SK-N-SH (cell line): ENCODE measurements at regions not wholly inside any gene's neighbourhood (a gene's known extent, or its start where the extent isn't known, plus 50 kb on each side); places are given as distances from the start of the nearest gene placed in this dataset.

Experiments
- CTCF ChIA-PET: fragments of 300-600, 350-600 bp; formaldehyde crosslinking; extraction: SDS; loops from one replicate; lab custom pipeline; 2021; lab: Yijun Ruan, JAX
- POLR2A ChIA-PET: fragments of 350-600 bp; sonication (Branson Sonifier 250); formaldehyde crosslinking; extraction: SDS; loops from one replicate; lab custom pipeline; 2020; ENCODE audit warnings: antibody characterized with exemption, inconsistent platforms; lab: Yijun Ruan, JAX
- DNase-seq: peaks from one replicate; pipeline ENCODE4 v3.0.0; 2012
- H2AFZ ChIP-seq: fragments of 200-600 bp; sonication (generic); 2 replicates; pipeline ENCODE4 v1.8.1; 2016; ENCODE audit warnings: antibody characterized with exemption, mild to moderate bottlenecking, low read depth
- H3F3A ChIP-seq: fragments of 200-600 bp; sonication (generic); replicated peaks from 2 replicates; pipeline ENCODE3; 2016; ENCODE audit warnings: antibody characterized with exemption, mild to moderate bottlenecking; ENCODE audit not compliant: insufficient read depth
- H3K27ac ChIP-seq, 2 experiments: fragments of 200-500 bp in 1 of 2; fragments of 200-600 bp in 1 of 2; sonication (Bioruptor generic) in 1 of 2; sonication (generic), shearing (Covaris generic) in 1 of 2; 2 replicates each; pipeline versions ENCODE4 v1.5.1 to v1.6.1; 2014 to 2016; ENCODE audit warnings: low read depth in 2 of 2, inconsistent platforms in 1 of 2, low read length in 1 of 2, mild to moderate bottlenecking in 1 of 2, mixed read lengths in 1 of 2
- H3K27me3 ChIP-seq: fragments of 200-600 bp; sonication (generic), shearing (Covaris generic); 2 replicates; pipeline ENCODE4 v1.6.1; 2016; ENCODE audit warnings: mixed run types; ENCODE audit not compliant: insufficient read depth
- H3K36me3 ChIP-seq, 2 experiments: fragments of 200-500 bp in 1 of 2; fragments of 200-600 bp in 1 of 2; sonication (Bioruptor generic) in 1 of 2; sonication (generic) in 1 of 2; replicated peaks in 1 of 2; 2 replicates each; pipeline versions ENCODE3 to v1.5.1; 2014 to 2016; ENCODE audit warnings: low read length in 1 of 2, mild to moderate bottlenecking in 1 of 2; ENCODE audit not compliant: insufficient read depth in 2 of 2, control insufficient read depth in 1 of 2
- H3K4me1 ChIP-seq, 2 experiments: fragments of 200-500 bp in 1 of 2; fragments of 200-600 bp in 1 of 2; sonication (Bioruptor generic) in 1 of 2; sonication (generic), shearing (Covaris generic) in 1 of 2; 2 replicates each; pipeline versions ENCODE4 v1.5.1 to v1.6.1; 2014 to 2016; ENCODE audit warnings: low read depth in 1 of 2, low read length in 1 of 2, mixed run types in 1 of 2; ENCODE audit not compliant: insufficient read depth in 2 of 2, control insufficient read depth in 1 of 2
- H3K4me2 ChIP-seq: fragments of 200-600 bp; sonication (generic), shearing (Covaris generic); 2 replicates; pipeline ENCODE4 v1.6.1; 2017; ENCODE audit warnings: mixed run types
- H3K4me3 ChIP-seq, 2 experiments: fragments of 200-500 bp in 1 of 2; fragments of 200-600 bp in 1 of 2; sonication (Bioruptor generic) in 1 of 2; sonication (generic), shearing (Covaris generic) in 1 of 2; 2 replicates each; pipeline versions ENCODE4 v1.5.1 to v1.8.1; 2014 to 2016; ENCODE audit warnings: low read depth in 2 of 2, inconsistent platforms in 1 of 2, low read length in 1 of 2, mild to moderate bottlenecking in 1 of 2, mixed read lengths in 1 of 2, moderate library complexity in 1 of 2
- H3K79me2 ChIP-seq: fragments of 200-600 bp; sonication (generic); 2 replicates; pipeline ENCODE4 v1.8.1; 2017; ENCODE audit warnings: mild to moderate bottlenecking; ENCODE audit not compliant: insufficient read depth
- H3K9ac ChIP-seq: fragments of 200-600 bp; sonication (generic); 2 replicates; pipeline ENCODE4 v1.6.1; 2017; ENCODE audit warnings: mixed run types
- H3K9me2 ChIP-seq: fragments of 200-600 bp; sonication (generic); 2 replicates; pipeline ENCODE4 v1.6.1; 2017; ENCODE audit warnings: mixed run types
- H3K9me3 ChIP-seq: fragments of 200-600 bp; sonication (generic); 2 replicates; pipeline ENCODE4 v1.6.1; 2017; ENCODE audit warnings: mixed run types, mild to moderate bottlenecking, moderate library complexity
- H4K20me1 ChIP-seq: fragments of 200-600 bp; sonication (generic); 2 replicates; pipeline ENCODE4 v1.6.1; 2017; ENCODE audit warnings: mild to moderate bottlenecking, mixed run types; ENCODE audit not compliant: insufficient read depth
- CHD2 ChIP-seq: fragments of 150-350 bp; IDR thresholded peaks from 2 replicates; pipeline ENCODE4 v1.6.1; 2018; ENCODE audit warnings: low read length; ENCODE audit not compliant: partially characterized antibody
- ELF1 ChIP-seq: IDR thresholded peaks from 2 replicates; pipeline ENCODE4 v1.4.0; 2012
- EZH2phosphoT487 ChIP-seq: fragments of 200-600 bp; sonication (generic); IDR thresholded peaks from 2 replicates; pipeline ENCODE4 v1.6.1; 2017; ENCODE audit warnings: low read depth, mixed run types, mild to moderate bottlenecking, antibody characterized with exemption, moderate library complexity, borderline replicate concordance
- FOXM1 ChIP-seq: IDR thresholded peaks from 2 replicates; pipeline ENCODE4 v1.4.0; 2012; ENCODE audit warnings: low read depth, mild to moderate bottlenecking
- RCOR1 ChIP-seq: fragments of 150-350 bp; IDR thresholded peaks from 2 replicates; pipeline ENCODE4 v1.6.1; 2017; ENCODE audit warnings: antibody characterized with exemption, low read length
- TCF12 ChIP-seq: IDR thresholded peaks from 2 replicates; pipeline ENCODE4 v1.4.0; 2012
- WGBS: methylation state at CpG from one replicate; pipeline ENCODE4 v1.1.6; 2017; ENCODE audit warnings: low lambda C conversion rate; 5-methylcytosine and 5-hydroxymethylcytosine counted together
- TF ChIP-seq, protein P1 (sequence below): IDR thresholded peaks from 2 replicates; pipeline ENCODE4 v1.4.0; 2012; ENCODE audit warnings: low read depth
- TF ChIP-seq, protein P2 (sequence below): IDR thresholded peaks from 2 replicates; pipeline ENCODE4 v1.4.0; 2012; ENCODE audit warnings: low read depth, borderline replicate concordance
- TF ChIP-seq, protein P3 (sequence below): fragments of 200-600 bp; sonication (generic); IDR thresholded peaks from 2 replicates; pipeline ENCODE4 v1.6.1; 2017; ENCODE audit warnings: antibody characterized with exemption, mild to moderate bottlenecking, moderate library complexity
- TF ChIP-seq, protein P4 (sequence below): IDR thresholded peaks from 2 replicates; pipeline ENCODE4; 2012

DNA sequence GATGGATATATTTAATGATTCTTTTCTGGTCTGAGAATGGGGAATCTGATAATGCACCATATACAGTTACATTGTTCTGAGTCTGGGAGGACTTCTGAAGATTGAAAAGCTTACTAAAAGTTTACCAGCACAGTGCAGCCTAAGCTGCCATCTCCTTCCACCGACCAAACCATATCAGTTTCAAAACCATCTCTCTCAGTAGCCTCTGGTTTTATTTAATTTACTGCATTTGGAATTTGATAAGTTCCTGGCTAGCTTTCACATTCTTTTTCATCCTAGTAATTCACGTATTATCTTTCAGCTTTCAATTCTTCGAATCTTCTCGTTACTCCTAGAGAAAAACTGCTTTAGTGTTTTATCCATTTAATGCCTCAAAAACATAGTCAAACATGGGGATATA, 181.4 kb upstream of the HCCS start:
- DNase-seq: no peak
- POLR2A ChIA-PET: no interaction called here
- Histone ChIP-seq H2AFZ (no peak overlapping the region; the same call in 1 of the 2 replicates), H3K27ac (peak overlapping the region in 1 of 2 experiments; percentile 65; a peak in 2 of 4 replicates), H3K36me3 (no peaks in the 10 kb centered on the region), H3K4me1 (peaks cover 0 to 3% of the 10 kb centered on the region in 2 experiments; a peak in 2 of 4 replicates), H3K4me2 (no peak overlapping the region), H4K20me1 (no peaks in the 10 kb centered on the region), H3K9me2 (no peaks in the 10 kb centered on the region), H3K9ac (no peak overlapping the region), H3K79me2 (no peaks in the 10 kb centered on the region), H3K27me3 (no peaks in the 10 kb centered on the region), H3K4me3 (no peak overlapping the region), H3F3A (no peaks in the 10 kb centered on the region), H3K9me3 (no peaks in the 10 kb centered on the region)
- WGBS: 15% methylated on average over 4 of the region's 4 CpGs
- TF ChIP-seq EZH2phosphoT487 (no peak), RCOR1 (no peak), CHD2 (no peak), FOXM1 (no peak)
- TF ChIP-seq, protein P1, sequence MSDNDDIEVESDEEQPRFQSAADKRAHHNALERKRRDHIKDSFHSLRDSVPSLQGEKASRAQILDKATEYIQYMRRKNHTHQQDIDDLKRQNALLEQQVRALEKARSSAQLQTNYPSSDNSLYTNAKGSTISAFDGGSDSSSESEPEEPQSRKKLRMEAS: no peak
- CTCF ChIA-PET: no interaction called here

DNA sequence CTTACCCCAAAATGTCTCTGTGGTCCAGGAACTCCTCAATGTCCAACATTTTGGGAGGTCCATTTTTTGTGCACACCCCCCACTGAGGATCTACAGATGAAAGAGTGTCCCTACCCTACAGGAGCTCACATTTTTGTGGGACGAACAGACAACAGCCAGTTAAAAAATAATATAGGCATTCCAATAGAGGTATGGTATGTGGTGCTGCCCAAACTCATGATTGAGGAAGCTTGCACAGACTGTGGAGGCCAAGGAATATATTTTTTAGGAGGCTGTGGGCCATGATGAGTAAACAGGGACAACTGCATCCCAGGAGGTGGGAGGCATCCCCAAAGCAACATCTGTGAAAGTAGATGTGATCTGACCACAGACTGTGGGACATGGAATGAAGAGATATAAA, 181.0 kb upstream of the HCCS start:
- Histone ChIP-seq H3K27ac (peak overlapping the region in 1 of 2 experiments; percentile 65; a peak in 2 of 4 replicates), H3K4me2 (no peak overlapping the region)
- 43% methylated on average over 1 of the region's 1 CpG for WGBS

More for the DNA sequence above, 181.0 kb upstream of the HCCS start:
- H2AFZ ChIP-seq: no peak overlapping the region; the same call in 1 of the 2 replicates
- CTCF ChIA-PET: interaction anchor here (0.6 kb wide), 1 partner anchor 207 kb away, joined by 3 read pairs; no protein-coding TSS in a partner anchor
- POLR2A ChIA-PET: no interaction called here
- H3F3A ChIP-seq: no peaks in the 10 kb centered on the region
- TF ChIP-seq ELF1 (no peak), RCOR1 (no peak), TCF12 (no peak)
- TF ChIP-seq, protein P2, sequence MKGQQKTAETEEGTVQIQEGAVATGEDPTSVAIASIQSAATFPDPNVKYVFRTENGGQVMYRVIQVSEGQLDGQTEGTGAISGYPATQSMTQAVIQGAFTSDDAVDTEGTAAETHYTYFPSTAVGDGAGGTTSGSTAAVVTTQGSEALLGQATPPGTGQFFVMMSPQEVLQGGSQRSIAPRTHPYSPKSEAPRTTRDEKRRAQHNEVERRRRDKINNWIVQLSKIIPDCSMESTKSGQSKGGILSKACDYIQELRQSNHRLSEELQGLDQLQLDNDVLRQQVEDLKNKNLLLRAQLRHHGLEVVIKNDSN: no peak
- TF ChIP-seq, protein P3, sequence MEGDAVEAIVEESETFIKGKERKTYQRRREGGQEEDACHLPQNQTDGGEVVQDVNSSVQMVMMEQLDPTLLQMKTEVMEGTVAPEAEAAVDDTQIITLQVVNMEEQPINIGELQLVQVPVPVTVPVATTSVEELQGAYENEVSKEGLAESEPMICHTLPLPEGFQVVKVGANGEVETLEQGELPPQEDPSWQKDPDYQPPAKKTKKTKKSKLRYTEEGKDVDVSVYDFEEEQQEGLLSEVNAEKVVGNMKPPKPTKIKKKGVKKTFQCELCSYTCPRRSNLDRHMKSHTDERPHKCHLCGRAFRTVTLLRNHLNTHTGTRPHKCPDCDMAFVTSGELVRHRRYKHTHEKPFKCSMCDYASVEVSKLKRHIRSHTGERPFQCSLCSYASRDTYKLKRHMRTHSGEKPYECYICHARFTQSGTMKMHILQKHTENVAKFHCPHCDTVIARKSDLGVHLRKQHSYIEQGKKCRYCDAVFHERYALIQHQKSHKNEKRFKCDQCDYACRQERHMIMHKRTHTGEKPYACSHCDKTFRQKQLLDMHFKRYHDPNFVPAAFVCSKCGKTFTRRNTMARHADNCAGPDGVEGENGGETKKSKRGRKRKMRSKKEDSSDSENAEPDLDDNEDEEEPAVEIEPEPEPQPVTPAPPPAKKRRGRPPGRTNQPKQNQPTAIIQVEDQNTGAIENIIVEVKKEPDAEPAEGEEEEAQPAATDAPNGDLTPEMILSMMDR: no peak
- TF ChIP-seq, protein P4, sequence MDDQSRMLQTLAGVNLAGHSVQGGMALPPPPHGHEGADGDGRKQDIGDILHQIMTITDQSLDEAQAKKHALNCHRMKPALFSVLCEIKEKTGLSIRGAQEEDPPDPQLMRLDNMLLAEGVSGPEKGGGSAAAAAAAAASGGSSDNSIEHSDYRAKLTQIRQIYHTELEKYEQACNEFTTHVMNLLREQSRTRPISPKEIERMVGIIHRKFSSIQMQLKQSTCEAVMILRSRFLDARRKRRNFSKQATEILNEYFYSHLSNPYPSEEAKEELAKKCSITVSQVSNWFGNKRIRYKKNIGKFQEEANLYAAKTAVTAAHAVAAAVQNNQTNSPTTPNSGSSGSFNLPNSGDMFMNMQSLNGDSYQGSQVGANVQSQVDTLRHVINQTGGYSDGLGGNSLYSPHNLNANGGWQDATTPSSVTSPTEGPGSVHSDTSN: no peak
- TF ChIP-seq, all 33 proteins: peak for 0
- Histone ChIP-seq H3K4me3 (no peak overlapping the region), H4K20me1 (no peaks in the 10 kb centered on the region), H3K9me2 (no peaks in the 10 kb centered on the region), H3K36me3 (no peaks in the 10 kb centered on the region), H3K79me2 (no peaks in the 10 kb centered on the region), H3K9me3 (no peaks in the 10 kb centered on the region), H3K27me3 (no peaks in the 10 kb centered on the region), H3K9ac (no peak overlapping the region), H3K4me1 (peaks cover 0 to 3% of the 10 kb centered on the region in 2 experiments; a peak in 2 of 4 replicates)
- no peak for DNase-seq
